GM12878 (cell line): ENCODE measurements at regions not wholly inside any gene's neighbourhood (a gene's known extent, or its start where the extent isn't known, plus 50 kb on each side); places are given as distances from the start of the nearest gene placed in this dataset.

Source experiments
- CHD2 ChIP-seq: IDR thresholded peaks from 2 replicates; pipeline ENCODE4 v1.6.1; 2011; ENCODE audit warnings: low read depth, low read length, improper control_type of control experiment, borderline replicate concordance
- CREB1 ChIP-seq: IDR thresholded peaks from 2 replicates; pipeline ENCODE4 v1.6.1; 2012; ENCODE audit warnings: low read depth, mild to moderate bottlenecking, inconsistent platforms
- EZH2 ChIP-seq: IDR thresholded peaks from 2 replicates; pipeline ENCODE4 v1.6.1; 2012; ENCODE audit warnings: low read depth, mild to moderate bottlenecking, control low read depth, inconsistent platforms, low read length, borderline replicate concordance; ENCODE audit not compliant: control insufficient read depth
- MYC ChIP-seq: IDR thresholded peaks from 2 replicates; pipeline ENCODE4 v1.6.1; 2011; ENCODE audit warnings: mild to moderate bottlenecking, low read length, moderate library complexity, inconsistent platforms; ENCODE audit not compliant: insufficient read depth, insufficient replicate concordance, insufficient read length, severe bottlenecking
- POLR2A ChIP-seq: IDR thresholded peaks from 2 replicates; pipeline ENCODE4 v1.6.1; 2011; ENCODE audit warnings: low read depth, mild to moderate bottlenecking, low read length
- POLR2AphosphoS2 ChIP-seq: IDR thresholded peaks from 2 replicates; pipeline ENCODE4 v1.6.1; 2011; ENCODE audit warnings: low read depth, mild to moderate bottlenecking, low read length, improper control_type of control experiment, moderate library complexity
- STAT3 ChIP-seq: IDR thresholded peaks from 2 replicates; pipeline ENCODE4 v1.6.1; 2011; ENCODE audit warnings: low read depth, low read length, improper control_type of control experiment
- TAF1 ChIP-seq: IDR thresholded peaks from 2 replicates; pipeline ENCODE4 v1.6.1; 2011; ENCODE audit warnings: mild to moderate bottlenecking, low read depth, low read length, borderline replicate concordance
- TCF3 ChIP-seq: IDR thresholded peaks from 2 replicates; pipeline ENCODE4 v1.6.1; 2012; ENCODE audit warnings: low read depth, mild to moderate bottlenecking, low read length, borderline replicate concordance; ENCODE audit not compliant: insufficient read depth
- TF ChIP-seq, protein P1 (sequence below): IDR thresholded peaks from 2 replicates; pipeline ENCODE4 v1.6.1; 2011; ENCODE audit warnings: low read depth, low read length, improper control_type of control experiment, borderline replicate concordance
- TF ChIP-seq, protein P2 (sequence below): fragments of 150-350 bp; IDR thresholded peaks from 2 replicates; pipeline ENCODE4 v1.6.1; 2016; ENCODE audit warnings: low read depth, low read length
- TF ChIP-seq, protein P3 (sequence below): IDR thresholded peaks from 2 replicates; pipeline ENCODE4 v1.6.1; 2012; ENCODE audit warnings: low read depth, low read length, improper control_type of control experiment

DNA sequence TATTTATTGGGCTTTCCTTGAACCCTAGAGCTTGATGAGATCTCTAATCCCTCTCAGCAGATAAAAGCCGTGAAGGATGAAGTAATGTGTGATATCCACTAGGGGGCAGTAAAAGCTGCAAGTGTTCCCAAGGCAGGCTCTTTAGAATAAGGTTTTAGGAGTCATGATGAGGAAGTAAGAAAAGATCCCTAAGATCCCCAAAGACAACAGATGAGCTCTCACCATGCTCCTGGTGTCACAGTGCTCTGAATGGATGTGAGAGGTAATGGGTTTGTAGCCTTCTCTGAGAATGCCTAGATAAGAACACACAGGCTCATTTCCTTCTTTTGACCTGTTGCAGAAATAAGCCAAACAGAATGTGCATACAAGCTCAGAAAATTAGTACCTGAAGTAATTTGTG lies 70.4 kb upstream of the ITPRID1 start:
- no peak for TF ChIP-seq POLR2A
- TF ChIP-seq EZH2 = no peak
- TF ChIP-seq, protein P1, sequence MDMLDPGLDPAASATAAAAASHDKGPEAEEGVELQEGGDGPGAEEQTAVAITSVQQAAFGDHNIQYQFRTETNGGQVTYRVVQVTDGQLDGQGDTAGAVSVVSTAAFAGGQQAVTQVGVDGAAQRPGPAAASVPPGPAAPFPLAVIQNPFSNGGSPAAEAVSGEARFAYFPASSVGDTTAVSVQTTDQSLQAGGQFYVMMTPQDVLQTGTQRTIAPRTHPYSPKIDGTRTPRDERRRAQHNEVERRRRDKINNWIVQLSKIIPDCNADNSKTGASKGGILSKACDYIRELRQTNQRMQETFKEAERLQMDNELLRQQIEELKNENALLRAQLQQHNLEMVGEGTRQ = no peak
- TF ChIP-seq TCF3 = no peak
- TF ChIP-seq MYC = no peak
- no peak for TF ChIP-seq TAF1
- TF ChIP-seq POLR2AphosphoS2 = no peak
- TF ChIP-seq CREB1 = no peak
- TF ChIP-seq, protein P2, sequence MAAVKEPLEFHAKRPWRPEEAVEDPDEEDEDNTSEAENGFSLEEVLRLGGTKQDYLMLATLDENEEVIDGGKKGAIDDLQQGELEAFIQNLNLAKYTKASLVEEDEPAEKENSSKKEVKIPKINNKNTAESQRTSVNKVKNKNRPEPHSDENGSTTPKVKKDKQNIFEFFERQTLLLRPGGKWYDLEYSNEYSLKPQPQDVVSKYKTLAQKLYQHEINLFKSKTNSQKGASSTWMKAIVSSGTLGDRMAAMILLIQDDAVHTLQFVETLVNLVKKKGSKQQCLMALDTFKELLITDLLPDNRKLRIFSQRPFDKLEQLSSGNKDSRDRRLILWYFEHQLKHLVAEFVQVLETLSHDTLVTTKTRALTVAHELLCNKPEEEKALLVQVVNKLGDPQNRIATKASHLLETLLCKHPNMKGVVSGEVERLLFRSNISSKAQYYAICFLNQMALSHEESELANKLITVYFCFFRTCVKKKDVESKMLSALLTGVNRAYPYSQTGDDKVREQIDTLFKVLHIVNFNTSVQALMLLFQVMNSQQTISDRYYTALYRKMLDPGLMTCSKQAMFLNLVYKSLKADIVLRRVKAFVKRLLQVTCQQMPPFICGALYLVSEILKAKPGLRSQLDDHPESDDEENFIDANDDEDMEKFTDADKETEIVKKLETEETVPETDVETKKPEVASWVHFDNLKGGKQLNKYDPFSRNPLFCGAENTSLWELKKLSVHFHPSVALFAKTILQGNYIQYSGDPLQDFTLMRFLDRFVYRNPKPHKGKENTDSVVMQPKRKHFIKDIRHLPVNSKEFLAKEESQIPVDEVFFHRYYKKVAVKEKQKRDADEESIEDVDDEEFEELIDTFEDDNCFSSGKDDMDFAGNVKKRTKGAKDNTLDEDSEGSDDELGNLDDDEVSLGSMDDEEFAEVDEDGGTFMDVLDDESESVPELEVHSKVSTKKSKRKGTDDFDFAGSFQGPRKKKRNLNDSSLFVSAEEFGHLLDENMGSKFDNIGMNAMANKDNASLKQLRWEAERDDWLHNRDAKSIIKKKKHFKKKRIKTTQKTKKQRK = no peak
- TF ChIP-seq CHD2 = no peak
- TF ChIP-seq, protein P3, sequence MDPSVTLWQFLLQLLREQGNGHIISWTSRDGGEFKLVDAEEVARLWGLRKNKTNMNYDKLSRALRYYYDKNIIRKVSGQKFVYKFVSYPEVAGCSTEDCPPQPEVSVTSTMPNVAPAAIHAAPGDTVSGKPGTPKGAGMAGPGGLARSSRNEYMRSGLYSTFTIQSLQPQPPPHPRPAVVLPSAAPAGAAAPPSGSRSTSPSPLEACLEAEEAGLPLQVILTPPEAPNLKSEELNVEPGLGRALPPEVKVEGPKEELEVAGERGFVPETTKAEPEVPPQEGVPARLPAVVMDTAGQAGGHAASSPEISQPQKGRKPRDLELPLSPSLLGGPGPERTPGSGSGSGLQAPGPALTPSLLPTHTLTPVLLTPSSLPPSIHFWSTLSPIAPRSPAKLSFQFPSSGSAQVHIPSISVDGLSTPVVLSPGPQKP = no peak
- TF ChIP-seq STAT3 = no peak
